Neural cell (in vitro differentiated cells): ENCODE measurements at regions not wholly inside any gene's neighbourhood (a gene's known extent, or its start where the extent isn't known, plus 50 kb on each side); places are given as distances from the start of the nearest gene placed in this dataset.

ENCODE experiments used
- H2AFZ ChIP-seq: fragments of 200-600, 300-800 bp; sonication (generic), shearing (Covaris generic); 2 replicates; pipeline ENCODE4 v1.6.0; 2014; ENCODE audit warnings: low read depth, mild to moderate bottlenecking, antibody characterized with exemption, low read length, moderate library complexity
- H3F3A ChIP-seq: fragments of 200-600 bp; shearing (Covaris generic); 2 replicates; pipeline ENCODE4 v1.6.1; 2016; ENCODE audit warnings: mild to moderate bottlenecking, moderate library complexity, mixed read lengths, antibody characterized with exemption, low read length; ENCODE audit not compliant: insufficient read depth, poor library complexity, severe bottlenecking
- H3K27ac ChIP-seq: fragments of 200-600, 300-800 bp; sonication (generic), shearing (Covaris generic); 2 replicates; pipeline ENCODE4 v1.5.1; 2014; ENCODE audit warnings: mild to moderate bottlenecking, low read length, moderate library complexity
- H3K27me3 ChIP-seq: fragments of 300-800, 200-600 bp; sonication (generic), shearing (Covaris generic); 2 replicates; pipeline ENCODE4 v1.6.0; 2014; ENCODE audit warnings: mild to moderate bottlenecking, low read depth, low read length, moderate library complexity; ENCODE audit not compliant: insufficient read depth
- H3K36me3 ChIP-seq: fragments of 300-800, 200-600 bp; sonication (generic), shearing (Covaris generic); 2 replicates; pipeline ENCODE4 v1.5.1; 2014; ENCODE audit warnings: mild to moderate bottlenecking, antibody characterized with exemption, low read length, moderate library complexity; ENCODE audit not compliant: insufficient read depth
- H3K4me2 ChIP-seq: fragments of 300-800, 200-600 bp; sonication (generic), shearing (Covaris generic); 2 replicates; pipeline ENCODE4 v1.6.0; 2014; ENCODE audit warnings: mild to moderate bottlenecking, low read length
- H3K4me3 ChIP-seq: fragments of 300-800, 200-600 bp; sonication (generic), shearing (Covaris generic); 2 replicates; pipeline ENCODE4 v1.5.1; 2014; ENCODE audit warnings: mild to moderate bottlenecking, low read length, moderate library complexity
- H3K79me2 ChIP-seq: fragments of 200-600 bp; shearing (Covaris generic); replicated peaks from 2 replicates; pipeline ENCODE4 v1.6.0; 2014; ENCODE audit warnings: mild to moderate bottlenecking, low read length, moderate library complexity; ENCODE audit not compliant: insufficient read depth
- H3K9ac ChIP-seq: fragments of 300-800, 200-600 bp; sonication (generic), shearing (Covaris generic); 2 replicates; pipeline ENCODE4 v1.6.1; 2016; ENCODE audit warnings: mild to moderate bottlenecking, low read length, mixed read lengths
- H3K9me2 ChIP-seq: fragments of 200-600 bp; shearing (Covaris generic); 2 replicates; pipeline ENCODE4 v1.6.1; 2016; ENCODE audit warnings: mild to moderate bottlenecking, low read length, mixed read lengths; ENCODE audit not compliant: insufficient read depth
- H3K9me3 ChIP-seq: fragments of 200-600, 300-800 bp; sonication (generic), shearing (Covaris generic); 2 replicates; pipeline ENCODE4 v1.6.1; 2016; ENCODE audit warnings: mild to moderate bottlenecking, mixed run types, low read length, moderate library complexity, mixed read lengths
- H4K20me1 ChIP-seq: fragments of 200-600 bp; shearing (Covaris generic); 2 replicates; pipeline ENCODE4 v1.6.1; 2016; ENCODE audit warnings: mild to moderate bottlenecking, mixed run types; ENCODE audit not compliant: insufficient read depth
- CTCF ChIP-seq: fragments of 450-650 bp; IDR thresholded peaks from 2 replicates; pipeline ENCODE4 v1.5.1; 2014; ENCODE audit warnings: antibody characterized with exemption, mild to moderate bottlenecking, moderate library complexity; ENCODE audit not compliant: poor library complexity, severe bottlenecking
- EP300 ChIP-seq: fragments of 450-650 bp; conservative IDR thresholded peaks from 2 replicates; pipeline ENCODE4 v1.6.1; 2014; ENCODE audit warnings: antibody characterized with exemption, mild to moderate bottlenecking, moderate library complexity; ENCODE audit not compliant: poor library complexity, severe bottlenecking
- EZH2 ChIP-seq: fragments of 200-600, 300-800 bp; shearing (Covaris generic), sonication (generic); IDR thresholded peaks from 2 replicates; pipeline ENCODE4 v1.6.1; 2014; ENCODE audit warnings: antibody characterized with exemption, low read length, borderline replicate concordance, mild to moderate bottlenecking; ENCODE audit not compliant: insufficient read depth, poor library complexity, severe bottlenecking
- MXI1 ChIP-seq: fragments of 450-650 bp; conservative IDR thresholded peaks from 2 replicates; pipeline ENCODE4 v1.6.1; 2014; ENCODE audit warnings: antibody characterized with exemption, mild to moderate bottlenecking; ENCODE audit not compliant: poor library complexity, severe bottlenecking
- POLR2AphosphoS5 ChIP-seq: IDR thresholded peaks from 2 replicates; pipeline ENCODE4 v1.6.1; 2012
- RAD21 ChIP-seq: fragments of 450-650 bp; conservative IDR thresholded peaks from 2 replicates; pipeline ENCODE4 v1.6.1; 2014; ENCODE audit warnings: antibody characterized with exemption, mild to moderate bottlenecking, moderate library complexity
- REST ChIP-seq: IDR thresholded peaks from 2 replicates; pipeline ENCODE4 v1.6.1; 2012; ENCODE audit warnings: borderline replicate concordance
- SMC3 ChIP-seq: fragments of 450-650 bp; conservative IDR thresholded peaks from 2 replicates; pipeline ENCODE4 v1.6.1; 2014; ENCODE audit warnings: antibody characterized with exemption, mild to moderate bottlenecking, moderate library complexity; ENCODE audit not compliant: poor library complexity
- TAF1 ChIP-seq: IDR thresholded peaks from 2 replicates; pipeline ENCODE4 v1.6.1; 2012; ENCODE audit warnings: low read depth

- TF ChIP-seq TAF1: no peak
- no peak for TF ChIP-seq SMC3
- TF ChIP-seq EZH2: no peak
- Histone ChIP-seq H2AFZ (no peak overlapping the region), H3K27me3 (no peaks in the 10 kb centered on the region), H3F3A (no peaks in the 10 kb centered on the region), H3K9me3 (no peaks in the 10 kb centered on the region), H3K4me2 (no peak overlapping the region), H3K4me3 (no peak overlapping the region), H3K9ac (no peak overlapping the region), H3K79me2 (no peaks in the 10 kb centered on the region), H3K36me3 (no peaks in the 10 kb centered on the region), H4K20me1 (no peaks in the 10 kb centered on the region), H3K9me2 (no peaks in the 10 kb centered on the region), H3K27ac (no peak overlapping the region)
Measured at GRCh38 chr9:80417211-80417773, 845.5 kb downstream of the TLE4 start.

- H3K27ac ChIP-seq: no peak overlapping the region
- no peaks in the 10 kb centered on the region for H3K27me3 ChIP-seq
- H3K4me2 ChIP-seq: no peak overlapping the region
- H3F3A ChIP-seq: no peaks in the 10 kb centered on the region
- H3K9me2 ChIP-seq: no peaks in the 10 kb centered on the region
- no peak overlapping the region for H3K9ac ChIP-seq
- no peaks in the 10 kb centered on the region for H3K9me3 ChIP-seq
- H3K79me2 ChIP-seq: no peaks in the 10 kb centered on the region
- TF ChIP-seq EP300 (no peak), MXI1 (no peak), CTCF (no peak), POLR2AphosphoS5 (no peak), TAF1 (no peak), EZH2 (no peak), SMC3 (no peak), RAD21 (no peak), REST (no peak)
- H4K20me1 ChIP-seq: no peaks in the 10 kb centered on the region
- H3K36me3 ChIP-seq: no peaks in the 10 kb centered on the region
- H3K4me3 ChIP-seq: no peak overlapping the region
- H2AFZ ChIP-seq: no peak overlapping the region
Measured at GRCh38 chr9:80410106-80410505, 838.3 kb downstream of the TLE4 start.
